ENCODE measurements at regions not wholly inside any gene's neighbourhood (a gene's known extent, or its start where the extent isn't known, plus 50 kb on each side); places are given as distances from the start of the nearest gene placed in this dataset.

DNA sequence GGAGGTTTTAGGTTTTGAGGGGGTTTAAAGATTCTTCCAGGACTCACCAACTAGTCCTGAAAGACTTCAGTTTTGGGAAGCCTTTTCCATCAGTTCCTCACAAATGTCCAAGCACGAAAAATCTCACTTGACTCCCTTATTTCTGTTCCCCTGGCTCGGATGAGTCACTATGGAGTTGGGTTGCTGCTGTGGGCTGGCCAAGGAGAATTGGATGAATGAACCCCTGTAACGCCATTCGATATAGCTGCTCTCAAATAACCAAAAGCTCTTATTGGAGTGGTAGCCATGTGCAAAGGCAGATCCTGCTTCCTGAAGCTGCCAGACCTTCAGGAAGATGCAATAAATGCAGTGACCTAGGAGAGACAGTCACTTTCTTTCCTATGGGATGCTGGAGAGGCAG lies 417.0 kb downstream of the ZNF521 start:
- no peak for TF ChIP-seq EZH2 (IDR thresholded peaks at IDR 0.05; ENCODE audit: borderline replicate concordance, insufficient read depth, low read depth, low read length, poor library complexity, severe bottlenecking)
- TF ChIP-seq CTCF (IDR thresholded peaks at IDR 0.05) = no peak

All from B cell (primary cell).